Rectal smooth muscle tissue (tissue), 1 donor: ENCODE measurements at regions not wholly inside any gene's neighbourhood (a gene's known extent, or its start where the extent isn't known, plus 50 kb on each side); places are given as distances from the start of the nearest gene placed in this dataset.

Experiments used
- H3K27ac ChIP-seq: one replicate; pipeline ENCODE4 v1.7.0; 2013; ENCODE audit warnings: low read depth, low read length, inconsistent platforms
- H3K27me3 ChIP-seq: one replicate; pipeline ENCODE4 v1.7.0; 2013; ENCODE audit warnings: low read length; ENCODE audit not compliant: control insufficient read depth, insufficient read depth
- H3K36me3 ChIP-seq: one replicate; pipeline ENCODE4 v1.7.0; 2013; ENCODE audit warnings: low read length; ENCODE audit not compliant: control insufficient read depth, insufficient read depth
- H3K4me1 ChIP-seq: one replicate; pipeline ENCODE4 v1.7.0; 2013; ENCODE audit warnings: low read length; ENCODE audit not compliant: control insufficient read depth, insufficient read depth
- H3K4me3 ChIP-seq: one replicate; pipeline ENCODE4 v1.7.0; 2013; ENCODE audit warnings: low read length
- H3K9ac ChIP-seq: one replicate; pipeline ENCODE4 v1.7.0; 2013; ENCODE audit warnings: low read length

- no peak overlapping the region for H3K4me3 ChIP-seq
- no peaks in the 10 kb centered on the region for H3K36me3 ChIP-seq
- no peaks in the 10 kb centered on the region for H3K4me1 ChIP-seq
- H3K27ac ChIP-seq, result no peak overlapping the region
- H3K9ac ChIP-seq, result no peak overlapping the region
- H3K27me3 ChIP-seq, result no peaks in the 10 kb centered on the region
These were observed 201.9 kb upstream of the PPARGC1A start for GRCh38 chr4:24091639-24092233.

- H3K9ac ChIP-seq, result no peak overlapping the region
- no peak overlapping the region for H3K27ac ChIP-seq
- H3K36me3 ChIP-seq, result no peaks in the 10 kb centered on the region
- H3K27me3 ChIP-seq, result no peaks in the 10 kb centered on the region
- H3K4me3 ChIP-seq, result no peak overlapping the region
- H3K4me1 ChIP-seq, result no peaks in the 10 kb centered on the region
These were observed 200.1 kb upstream of the PPARGC1A start for GRCh38 chr4:24089851-24090534.

DNA sequence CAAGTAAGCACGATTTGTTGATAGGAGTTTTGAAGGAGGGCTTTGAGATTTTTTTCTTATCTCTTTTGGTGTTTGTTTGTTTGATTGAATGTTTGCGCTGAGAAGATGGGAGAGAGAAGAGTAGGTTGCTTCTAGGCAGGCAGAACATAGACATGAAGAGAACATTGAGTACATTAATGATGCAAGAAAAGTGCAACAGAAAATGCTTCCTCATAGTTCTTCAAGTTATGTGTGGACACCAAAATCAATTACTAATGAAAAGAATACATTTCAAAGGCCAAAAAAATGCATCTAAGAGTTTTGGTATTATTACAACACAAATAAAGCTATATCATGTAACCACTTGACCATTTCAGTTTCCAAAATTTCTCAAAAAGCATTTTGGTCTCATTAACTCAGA lies 191.0 kb upstream of the PPARGC1A start:
- no peak overlapping the region for H3K4me3 ChIP-seq
- H3K9ac ChIP-seq, result no peak overlapping the region
- no peaks in the 10 kb centered on the region for H3K36me3 ChIP-seq
- H3K4me1 ChIP-seq, result no peaks in the 10 kb centered on the region
- no peaks in the 10 kb centered on the region for H3K27me3 ChIP-seq
- H3K27ac ChIP-seq, result no peak overlapping the region

DNA sequence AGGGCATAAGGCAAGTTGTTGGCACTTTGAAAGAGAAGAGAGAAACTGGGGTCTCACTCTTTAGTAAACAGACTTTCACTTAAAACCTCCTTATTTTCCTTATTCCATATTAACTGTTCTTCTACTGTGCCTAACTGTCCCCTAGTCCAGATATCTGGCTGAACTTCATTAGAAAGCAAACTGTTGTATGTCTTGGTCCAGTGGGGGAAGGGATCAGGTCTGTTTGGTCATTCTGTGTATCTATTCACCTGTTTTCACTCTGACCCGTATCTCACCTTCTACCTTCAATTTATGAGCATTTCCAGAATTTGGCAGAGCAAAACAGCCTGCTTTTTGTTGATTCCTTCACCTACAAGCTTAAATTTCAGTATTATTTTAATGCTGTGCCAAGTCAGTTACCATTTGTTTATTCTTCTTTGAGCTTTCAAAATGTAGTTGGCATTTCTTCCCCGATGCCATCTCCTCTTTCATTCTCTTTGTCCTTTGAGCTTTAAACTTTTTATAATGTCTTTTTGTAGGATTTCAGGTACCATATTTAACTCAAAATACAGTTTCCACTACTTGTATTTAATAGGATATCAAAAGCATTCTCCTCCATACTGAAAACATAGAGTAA lies 188.6 kb upstream of the PPARGC1A start:
- H3K4me1 ChIP-seq, result no peaks in the 10 kb centered on the region
- no peaks in the 10 kb centered on the region for H3K36me3 ChIP-seq
- no peak overlapping the region for H3K4me3 ChIP-seq
- H3K9ac ChIP-seq, result no peak overlapping the region
- H3K27ac ChIP-seq, result no peak overlapping the region
- H3K27me3 ChIP-seq, result no peaks in the 10 kb centered on the region

DNA sequence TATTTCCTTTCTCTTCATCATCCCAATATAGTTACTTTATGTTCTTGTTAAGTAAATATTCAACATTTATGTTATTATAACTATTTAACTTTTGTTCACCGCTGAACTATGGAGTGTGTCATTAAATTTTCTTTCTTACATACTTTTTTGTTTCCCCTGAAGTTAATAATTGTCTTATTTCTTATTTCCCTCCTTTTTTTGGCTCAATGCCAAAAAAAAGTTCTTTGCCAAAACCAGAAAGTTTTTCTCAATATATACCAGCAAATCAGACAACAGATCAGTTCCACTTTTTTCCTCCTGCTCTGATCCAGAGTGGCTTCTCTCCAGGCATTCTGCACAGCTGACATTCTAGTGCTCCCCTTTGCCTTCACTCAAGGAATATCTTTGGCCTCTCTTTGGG lies 187.0 kb upstream of the PPARGC1A start:
- Histone ChIP-seq H3K27me3 (no peaks in the 10 kb centered on the region), H3K36me3 (no peaks in the 10 kb centered on the region), H3K9ac (no peak overlapping the region), H3K4me1 (no peaks in the 10 kb centered on the region), H3K4me3 (no peak overlapping the region), H3K27ac (no peak overlapping the region)

DNA sequence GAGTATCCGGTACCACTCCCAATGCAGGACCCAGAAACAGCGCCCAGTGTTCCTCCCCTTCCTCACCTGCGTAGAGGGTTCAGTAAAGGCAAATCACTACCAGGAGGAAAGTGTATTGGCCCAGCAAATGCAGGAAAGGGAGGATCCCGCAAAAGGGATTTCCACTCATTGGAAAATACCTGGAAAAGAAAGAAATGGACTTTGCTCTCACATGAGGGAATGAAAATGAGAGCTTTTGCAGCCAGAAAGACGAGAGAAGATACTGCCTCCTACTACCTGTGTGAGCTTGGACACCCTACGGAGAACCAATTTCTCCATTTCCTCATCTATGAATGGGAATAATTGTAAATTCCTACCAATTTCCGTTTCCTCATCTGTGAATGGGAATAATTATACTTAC lies 184.1 kb upstream of the PPARGC1A start:
- no peaks in the 10 kb centered on the region for H3K36me3 ChIP-seq
- no peaks in the 10 kb centered on the region for H3K27me3 ChIP-seq
- H3K4me1 ChIP-seq, result no peaks in the 10 kb centered on the region
- H3K27ac ChIP-seq, result no peak overlapping the region
- no peak overlapping the region for H3K4me3 ChIP-seq
- H3K9ac ChIP-seq, result no peak overlapping the region

GRCh38 chr4:24071612-24072372 lies 181.9 kb upstream of the PPARGC1A start:
- Histone ChIP-seq H3K36me3 (no peaks in the 10 kb centered on the region), H3K4me1 (no peaks in the 10 kb centered on the region), H3K4me3 (no peak overlapping the region), H3K27me3 (no peaks in the 10 kb centered on the region), H3K9ac (no peak overlapping the region), H3K27ac (no peak overlapping the region)

DNA sequence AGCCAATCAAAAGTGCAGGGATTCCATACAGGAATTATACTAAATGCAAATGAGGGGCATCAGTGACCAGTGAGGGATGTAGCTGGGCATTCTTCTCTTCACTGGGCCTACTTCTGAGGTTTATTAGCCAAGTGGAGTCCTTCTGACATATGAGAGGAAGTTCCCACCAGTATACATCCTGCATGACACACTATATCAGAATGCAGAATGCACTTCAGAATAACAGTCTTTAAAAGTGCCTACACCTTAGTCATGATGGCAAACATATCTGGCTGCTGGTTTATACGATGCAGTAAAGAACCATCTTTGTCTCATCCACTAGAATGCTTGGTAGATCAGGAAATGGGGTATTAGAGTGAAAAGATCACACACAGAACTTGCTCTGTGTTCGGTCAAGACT lies 180.3 kb upstream of the PPARGC1A start:
- no peaks in the 10 kb centered on the region for H3K36me3 ChIP-seq
- H3K4me1 ChIP-seq, result no peaks in the 10 kb centered on the region
- H3K27ac ChIP-seq, result no peak overlapping the region
- H3K9ac ChIP-seq, result no peak overlapping the region
- no peaks in the 10 kb centered on the region for H3K27me3 ChIP-seq
- H3K4me3 ChIP-seq, result no peak overlapping the region

DNA sequence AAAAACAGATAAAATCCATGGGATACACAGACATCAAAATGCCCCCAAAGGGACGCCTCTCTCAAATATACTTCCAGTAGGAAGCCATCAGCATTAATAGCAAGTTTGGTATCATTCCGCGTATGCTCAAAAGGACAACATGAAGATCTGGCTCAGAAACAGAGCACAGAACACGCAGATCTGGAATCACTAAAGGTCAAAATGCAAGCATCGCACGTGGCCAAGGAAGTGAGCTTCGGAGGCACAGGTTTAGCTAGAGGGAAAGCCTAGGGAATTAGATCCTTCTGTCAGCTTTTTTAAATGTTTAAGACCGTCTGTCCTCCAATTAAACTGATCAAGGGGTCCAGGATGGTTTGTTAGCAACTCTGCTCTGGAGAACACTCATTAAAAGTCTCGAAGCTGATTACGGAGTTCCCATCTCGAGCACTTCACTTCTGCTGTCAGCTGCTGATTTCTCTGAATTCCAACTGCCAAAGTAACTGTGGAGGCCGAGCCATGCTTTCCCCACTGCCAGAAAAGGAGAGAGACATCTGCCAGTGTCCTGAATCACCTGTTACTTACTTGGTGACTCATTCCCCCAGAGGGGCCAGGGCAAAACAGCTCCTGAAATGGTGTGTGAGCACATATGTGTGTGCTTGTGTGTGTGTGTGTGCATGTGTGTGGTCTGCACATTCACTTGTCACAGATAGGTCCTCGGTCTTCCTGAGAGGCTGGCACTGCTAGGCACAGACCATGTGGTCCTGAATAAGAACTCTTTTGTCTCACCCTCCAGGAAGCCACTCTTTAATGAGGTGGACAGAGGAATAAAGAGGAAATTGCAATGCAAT lies 177.7 kb upstream of the PPARGC1A start:
- Histone ChIP-seq H3K27ac (no peak overlapping the region), H3K4me3 (no peak overlapping the region), H3K4me1 (no peaks in the 10 kb centered on the region), H3K27me3 (no peaks in the 10 kb centered on the region), H3K36me3 (no peaks in the 10 kb centered on the region), H3K9ac (no peak overlapping the region)

GRCh38 chr4:24065974-24066373 lies 176.1 kb upstream of the PPARGC1A start:
- Histone ChIP-seq H3K36me3 (no peaks in the 10 kb centered on the region), H3K27ac (no peak overlapping the region), H3K4me1 (no peaks in the 10 kb centered on the region), H3K4me3 (no peak overlapping the region), H3K9ac (no peak overlapping the region), H3K27me3 (no peaks in the 10 kb centered on the region)

DNA sequence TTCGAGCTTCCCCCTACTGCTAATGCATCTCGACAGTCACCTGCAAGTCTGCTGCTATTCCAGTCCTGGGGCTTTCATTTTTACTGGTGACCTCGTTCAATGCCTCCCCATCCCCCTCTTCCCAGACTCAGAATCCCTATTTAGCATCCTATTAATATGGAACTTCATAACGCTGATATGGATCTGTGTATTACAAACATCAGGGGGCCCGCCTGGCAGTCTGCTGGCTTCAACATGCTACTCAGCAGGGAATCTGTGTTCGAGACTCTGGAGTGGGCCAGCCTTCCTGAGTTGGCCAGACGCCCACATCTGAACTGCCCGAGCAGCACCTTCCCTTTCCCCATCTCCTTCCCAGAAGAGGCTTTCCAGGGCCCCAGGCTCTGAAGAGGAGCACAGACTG lies 173.9 kb upstream of the PPARGC1A start:
- H3K4me1 ChIP-seq, result no peaks in the 10 kb centered on the region

DNA sequence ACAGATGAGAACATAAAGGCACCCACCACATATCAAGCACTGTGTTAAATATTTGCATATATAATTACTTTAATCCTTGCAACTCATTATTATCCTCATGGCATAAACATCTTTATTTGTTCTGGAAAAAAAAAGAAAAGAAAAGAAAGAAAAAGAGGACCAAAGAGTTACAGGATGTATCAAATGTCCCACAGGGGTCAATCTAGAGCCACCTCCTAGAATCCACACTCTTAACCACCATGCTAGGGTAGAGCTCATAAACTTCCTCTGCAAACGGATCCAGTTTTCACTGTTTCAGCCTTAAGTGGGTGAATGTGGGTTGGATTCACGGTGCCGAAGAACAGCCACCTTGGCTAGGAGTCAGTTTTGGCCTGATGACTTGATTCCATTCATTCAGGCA lies 171.1 kb upstream of the PPARGC1A start:
- Histone ChIP-seq H3K36me3 (no peaks in the 10 kb centered on the region), H3K27me3 (no peaks in the 10 kb centered on the region), H3K4me3 (no peak overlapping the region), H3K4me1 (no peaks in the 10 kb centered on the region), H3K27ac (no peak overlapping the region), H3K9ac (no peak overlapping the region)

More for the DNA sequence above, 173.9 kb upstream of the PPARGC1A start:
- no peak overlapping the region for H3K4me3 ChIP-seq
- no peaks in the 10 kb centered on the region for H3K27me3 ChIP-seq
- H3K27ac ChIP-seq, result no peak overlapping the region
- no peak overlapping the region for H3K9ac ChIP-seq
- H3K36me3 ChIP-seq, result no peaks in the 10 kb centered on the region
